GM18499 (cell line): ENCODE measurements at regions not wholly inside any gene's neighbourhood (a gene's known extent, or its start where the extent isn't known, plus 50 kb on each side); places are given as distances from the start of the nearest gene placed in this dataset.

ENCODE experiments used
- ATAC-seq: cut with Tn5 transposase; IDR thresholded peaks from one replicate; pipeline ENCODE4 v1.9.1; 2021; ENCODE audit warnings: moderate number of reproducible peaks; ENCODE audit not compliant: insufficient read depth, unreplicated experiment

DNA sequence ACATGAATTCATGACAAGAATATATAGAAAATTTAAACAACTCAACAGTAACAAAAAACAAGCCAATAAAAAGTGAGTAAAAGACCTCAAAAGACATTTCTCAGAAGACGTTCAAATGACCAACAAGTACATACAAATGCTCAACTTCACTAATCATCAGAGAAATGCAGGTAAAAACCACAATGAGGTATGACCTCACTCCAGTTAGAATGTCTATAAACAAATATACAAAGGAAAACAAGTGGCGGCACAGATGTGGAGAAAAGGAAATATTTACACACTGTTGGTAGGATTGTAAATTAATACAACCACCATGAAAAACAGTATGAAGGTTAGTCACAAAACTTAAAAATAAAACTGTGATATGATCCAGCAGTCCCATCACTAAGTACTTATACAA is 1033.1 kb downstream of the RAPGEF2 start:
- ATAC-seq, result no peak

GRCh38 chr4:160141206-160141605 is 1038.3 kb downstream of the RAPGEF2 start:
- ATAC-seq, result no peak

DNA sequence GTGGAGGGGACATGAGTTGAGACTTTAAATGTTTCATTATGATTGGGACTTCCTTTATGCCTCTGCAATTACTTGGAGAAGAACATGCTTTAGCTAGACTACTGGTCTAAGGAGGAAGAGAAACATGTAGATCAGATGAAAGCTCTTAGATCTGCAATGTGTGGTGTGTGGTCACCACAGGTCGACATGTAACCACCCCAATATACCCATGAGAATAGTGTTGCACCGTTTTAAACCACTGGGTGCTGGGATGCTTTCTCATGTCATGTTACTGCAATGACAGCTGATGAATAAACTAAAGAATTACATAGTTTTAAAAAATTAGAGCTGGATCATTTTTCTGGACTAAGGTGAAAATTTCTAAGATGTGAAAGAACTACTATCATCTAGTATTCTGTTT is 1039.7 kb downstream of the RAPGEF2 start:
- peak; percentile 98 for ATAC-seq

DNA sequence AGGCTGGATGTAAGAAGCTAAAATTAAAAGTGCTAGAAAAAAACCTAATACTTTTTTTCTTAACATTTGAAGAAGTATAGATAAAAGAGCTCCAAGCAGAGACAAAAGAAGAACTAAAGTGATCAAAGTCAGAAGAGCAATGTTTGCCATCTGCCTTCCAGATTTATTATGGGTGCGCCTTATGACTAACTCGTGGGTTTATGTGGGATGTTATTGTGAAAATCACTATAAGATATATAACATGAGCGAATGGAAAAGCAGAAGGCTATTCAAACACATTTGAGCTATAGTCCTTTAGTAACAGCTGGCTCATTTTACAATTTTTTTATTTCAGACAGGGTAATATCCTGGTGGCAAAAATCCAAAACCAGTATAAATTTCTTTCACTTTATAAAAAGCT is 1040.7 kb downstream of the RAPGEF2 start:
- no peak for ATAC-seq

- no peak for ATAC-seq
Observed at GRCh38 chr4:160159457-160159856, 1056.6 kb downstream of the RAPGEF2 start.

DNA sequence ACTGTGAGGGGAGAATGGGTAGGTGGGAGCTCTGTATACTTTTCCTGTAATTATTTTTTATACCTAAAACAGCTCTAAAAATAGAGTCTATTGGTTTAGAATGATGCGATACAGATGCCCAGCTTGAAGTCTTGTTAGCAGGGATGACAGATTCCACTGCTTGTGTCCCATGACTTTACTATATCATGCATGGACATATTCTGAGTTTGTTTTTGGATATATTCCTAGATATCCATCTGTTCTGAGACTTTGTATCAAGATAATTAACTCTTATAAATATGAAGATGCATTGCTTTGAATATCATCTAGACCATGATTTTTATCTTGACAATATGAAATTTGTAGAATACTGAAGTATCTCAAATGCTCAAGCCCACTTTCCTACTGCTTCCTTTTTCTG is 1058.1 kb downstream of the RAPGEF2 start:
- no peak for ATAC-seq

DNA sequence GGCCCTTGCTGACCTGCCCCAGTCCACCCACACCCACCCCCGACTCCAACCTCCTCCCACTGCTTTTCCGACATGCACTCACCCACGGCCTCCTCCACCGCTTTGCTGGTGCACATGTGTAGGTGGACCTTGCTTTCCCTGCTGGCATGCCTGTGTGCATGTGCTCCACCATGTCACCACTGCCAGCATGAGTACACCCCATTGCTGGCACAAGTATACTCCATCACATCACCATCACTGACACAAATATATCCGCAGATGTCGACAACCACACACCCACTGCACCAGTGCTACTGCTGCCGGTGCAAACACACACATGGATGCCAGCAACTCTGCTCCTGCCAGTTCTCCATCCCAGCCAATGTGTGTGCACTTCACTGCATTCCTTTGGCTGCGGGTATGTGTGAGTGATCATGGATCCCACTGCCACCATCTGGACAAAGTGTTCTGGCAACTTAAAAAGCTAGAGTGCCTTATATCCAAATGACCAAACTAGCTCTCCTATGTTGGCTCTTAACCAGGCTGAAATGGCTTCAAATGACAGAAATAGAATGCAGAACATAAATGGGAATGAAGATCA is 1072.3 kb downstream of the RAPGEF2 start:
- ATAC-seq, result no peak

DNA sequence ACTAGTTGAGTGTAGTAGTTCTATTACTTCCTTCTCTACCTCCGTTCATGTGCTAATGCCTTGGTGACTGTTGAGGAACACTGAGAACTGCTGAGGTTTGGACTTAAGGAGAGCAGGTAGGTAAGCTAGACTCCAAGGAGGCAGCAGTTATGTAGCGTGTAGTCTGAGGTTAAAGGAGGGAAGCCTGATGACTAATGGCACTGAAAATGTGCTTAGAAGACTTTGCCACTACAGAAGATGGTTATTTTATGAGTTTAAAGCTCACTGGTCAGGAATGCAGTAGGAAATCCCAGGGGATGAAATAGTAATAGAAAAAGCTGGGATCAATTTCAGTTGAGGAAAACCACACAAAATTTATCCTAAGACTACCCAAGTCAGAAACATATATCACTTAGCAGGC is 1077.3 kb downstream of the RAPGEF2 start:
- no peak for ATAC-seq

DNA sequence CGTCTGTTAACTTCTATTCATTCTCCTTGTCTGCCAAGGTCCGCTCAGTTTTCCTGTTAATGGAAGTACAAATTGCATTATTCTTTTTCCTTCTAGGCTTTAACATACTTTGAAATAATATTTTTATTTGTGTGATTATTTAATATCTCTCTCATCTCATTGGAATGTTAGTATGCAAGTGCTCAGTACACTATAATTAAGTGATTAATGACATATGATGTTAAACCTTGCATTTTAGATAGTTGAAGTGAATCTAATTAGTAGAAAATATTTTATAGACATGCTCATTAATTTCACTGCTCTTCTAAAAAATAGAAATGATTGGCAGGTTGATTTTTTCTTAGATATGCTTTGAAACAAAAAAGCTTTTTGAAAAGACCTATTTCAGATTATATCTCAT is 1079.8 kb downstream of the RAPGEF2 start:
- no peak for ATAC-seq

DNA sequence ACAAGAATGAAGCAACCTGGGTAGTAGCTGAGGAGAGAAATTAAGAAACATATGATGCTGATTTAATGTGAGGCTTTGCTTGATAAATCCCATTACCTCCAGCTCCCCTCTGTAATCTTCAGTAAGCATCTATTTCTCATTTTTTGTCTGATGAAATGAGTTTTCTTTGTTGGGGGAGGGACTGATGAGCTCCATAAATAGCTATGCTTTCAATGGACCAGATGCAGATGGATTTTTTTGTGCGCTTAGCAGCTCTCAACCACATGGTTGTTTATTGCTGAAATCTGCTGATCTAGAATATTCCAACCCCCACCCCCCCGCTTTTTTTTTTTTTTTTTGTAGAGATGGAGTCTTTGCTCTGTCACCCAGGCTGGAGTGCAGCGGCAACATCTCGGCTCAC is 1082.0 kb downstream of the RAPGEF2 start:
- no peak for ATAC-seq

GRCh38 chr4:160193787-160194186 is 1090.9 kb downstream of the RAPGEF2 start:
- ATAC-seq, result no peak

DNA sequence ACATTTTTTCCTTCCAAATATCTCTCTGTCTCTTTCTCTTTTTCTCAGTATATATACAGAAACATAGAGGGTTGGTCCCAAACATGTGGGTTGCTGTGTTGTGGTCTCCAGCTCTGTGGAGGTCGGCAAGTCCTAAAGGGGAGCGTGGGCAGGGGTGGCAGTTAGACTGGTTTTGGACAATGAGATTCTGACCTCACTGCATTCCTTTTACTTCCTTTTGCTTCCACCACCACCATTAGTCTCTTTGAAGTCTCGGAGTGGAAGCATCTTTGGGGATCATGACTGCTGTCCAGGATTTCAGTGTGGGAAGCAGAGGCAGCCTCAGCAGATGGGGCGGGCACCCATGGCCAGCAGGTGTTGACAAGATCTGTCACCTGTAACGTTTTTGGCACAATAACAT is 1091.8 kb downstream of the RAPGEF2 start:
- no peak for ATAC-seq

GRCh38 chr4:160202802-160203201 is 1099.9 kb downstream of the RAPGEF2 start:
- ATAC-seq, result no peak

DNA sequence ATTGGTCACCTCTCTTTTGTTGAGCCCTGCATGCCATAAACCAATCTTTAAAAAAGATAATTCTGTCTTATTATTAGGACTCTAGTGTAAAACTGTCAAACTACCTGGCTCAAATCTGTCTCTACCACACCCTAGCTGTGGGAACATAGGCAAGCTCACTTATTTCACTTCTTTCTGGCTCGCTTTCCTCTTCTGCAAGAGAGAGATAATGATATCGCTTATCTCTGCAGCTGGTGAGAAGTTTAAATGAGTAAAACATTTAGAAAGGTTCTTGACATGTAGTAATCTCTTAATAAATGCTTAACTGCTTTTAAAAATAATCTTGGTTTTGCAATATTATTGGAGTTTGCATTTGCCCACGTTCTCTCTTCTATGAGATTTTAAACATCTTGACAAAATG is 1109.2 kb downstream of the RAPGEF2 start:
- no peak for ATAC-seq

- no peak for ATAC-seq
Observed at GRCh38 chr4:160213366-160213765, 1110.5 kb downstream of the RAPGEF2 start.

DNA sequence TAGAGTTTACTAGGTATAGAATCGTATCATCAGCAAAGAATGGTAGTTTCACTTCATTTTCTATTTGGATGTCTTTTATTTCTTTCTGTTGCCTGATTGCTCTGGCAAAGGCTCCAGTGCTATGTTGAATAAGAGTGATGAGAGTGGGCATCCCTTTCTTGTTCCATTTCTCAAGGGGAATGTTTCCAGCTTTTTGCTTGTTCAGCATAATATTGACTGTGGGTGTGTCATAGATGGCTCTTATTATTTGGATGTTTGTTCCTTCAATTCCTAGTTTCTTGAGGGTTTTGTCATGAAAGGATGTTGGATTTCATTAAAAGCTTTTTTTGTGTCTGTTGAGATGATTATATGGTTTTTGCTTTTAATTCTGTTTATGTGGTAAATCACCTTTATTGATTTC is 1114.5 kb downstream of the RAPGEF2 start:
- ATAC-seq, result no peak

DNA sequence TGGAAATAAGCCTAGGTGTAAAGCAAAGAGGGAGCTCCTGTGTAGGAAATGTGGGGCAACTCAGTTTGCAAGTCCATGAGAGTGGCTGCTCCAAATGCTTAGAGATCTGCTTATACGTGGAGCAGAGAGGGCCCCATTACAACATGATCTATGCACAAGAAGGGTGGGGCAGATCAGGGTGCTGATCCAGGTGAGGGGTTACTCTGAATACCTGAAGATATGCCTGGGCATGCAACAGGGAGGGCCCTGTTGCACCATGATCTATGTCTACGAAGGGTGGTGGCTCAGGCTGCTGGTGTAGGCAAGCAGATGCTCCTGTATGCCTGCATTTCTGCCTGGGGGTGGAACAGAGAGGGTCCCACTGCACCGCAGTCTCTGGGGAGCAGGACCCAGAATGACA is 1121.2 kb downstream of the RAPGEF2 start:
- ATAC-seq, result no peak

GRCh38 chr4:160233141-160233540 is 1130.3 kb downstream of the RAPGEF2 start:
- no peak for ATAC-seq

DNA sequence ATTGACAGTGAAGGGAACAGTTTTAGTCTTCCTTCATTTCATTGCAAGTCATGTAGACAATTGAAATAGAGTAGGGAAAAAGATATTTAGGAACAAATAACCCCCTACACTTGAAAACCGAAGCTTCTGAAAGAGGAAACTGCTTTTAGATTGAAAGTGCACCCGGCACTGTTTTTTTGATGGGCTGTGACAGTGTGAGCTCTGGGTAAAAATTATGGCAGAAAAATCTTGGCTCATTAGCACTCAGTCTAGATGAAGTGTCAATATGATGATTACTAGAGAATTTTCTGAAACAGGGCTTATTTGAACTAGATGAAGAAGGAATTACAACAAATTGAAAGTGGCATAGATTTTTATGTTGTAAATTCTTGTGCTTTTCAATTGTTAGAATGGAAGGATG is 1132.4 kb downstream of the RAPGEF2 start:
- ATAC-seq, result no peak

- no peak for ATAC-seq
Observed at GRCh38 chr4:160235771-160236170, 1132.9 kb downstream of the RAPGEF2 start.

DNA sequence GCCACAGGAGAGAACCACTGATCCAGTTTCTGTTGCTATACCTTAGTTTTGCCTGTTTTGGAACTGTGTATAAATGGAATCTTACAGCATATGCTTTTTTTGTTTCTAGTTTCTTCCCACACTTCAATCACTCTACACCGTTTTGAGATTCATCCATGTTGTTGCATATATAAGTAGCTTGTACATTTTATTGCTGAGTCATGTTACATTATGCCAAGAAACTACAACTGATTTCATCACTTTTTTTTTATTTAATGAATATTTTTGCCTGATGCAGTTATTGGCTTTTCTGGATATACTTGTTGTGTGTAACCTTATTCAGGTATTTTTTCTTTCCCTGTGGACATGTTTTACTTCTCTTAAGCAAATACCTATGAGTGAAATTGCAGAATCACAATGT is 1135.9 kb downstream of the RAPGEF2 start:
- ATAC-seq, result no peak

GRCh38 chr4:160247091-160247656 is 1144.3 kb downstream of the RAPGEF2 start:
- no peak for ATAC-seq
